ENCODE measurements at regions not wholly inside any gene's neighbourhood (a gene's known extent, or its start where the extent isn't known, plus 50 kb on each side); places are given as distances from the start of the nearest gene placed in this dataset.

GRCh38 chrX:9253211-9253610 is 211.6 kb upstream of the TBL1X start:
- TF ChIP-seq POLR2A (IDR thresholded peaks at IDR 0.05), result no peak
- TF ChIP-seq EP300 (IDR thresholded peaks at IDR 0.05), result no peak
- no peak for TF ChIP-seq CTCF (IDR thresholded peaks at IDR 0.05)

GRCh38 chrX:9257718-9258420 is 207.0 kb upstream of the TBL1X start:
- H3K36me3 ChIP-seq, result no peaks in the 10 kb centered on the region
- no peak overlapping the region for H3K4me3 ChIP-seq
- DNase-seq (ENCODE audit: low spot score in 2 of 2), result no peak
- TF ChIP-seq POLR2A (IDR thresholded peaks at IDR 0.05), result no peak
- no peak for TF ChIP-seq EP300 (IDR thresholded peaks at IDR 0.05)
- no peak for TF ChIP-seq CTCF (IDR thresholded peaks at IDR 0.05)
- no peaks in the 10 kb centered on the region for H3K27me3 ChIP-seq
- H3K4me1 ChIP-seq, result no peaks in the 10 kb centered on the region
- no peak overlapping the region for H3K27ac ChIP-seq
- H3K9me3 ChIP-seq, result no peaks in the 10 kb centered on the region
- WGBS, 2 donors, result 72 to 73% methylated on average over 6 of the region's 6 CpGs

More at GRCh38 chrX:9253211-9253610, 211.6 kb upstream of the TBL1X start:
- Histone ChIP-seq H3K27me3 (no peaks in the 10 kb centered on the region), H3K4me3 (no peak overlapping the region), H3K27ac (no peak overlapping the region), H3K4me1 (no peaks in the 10 kb centered on the region), H3K36me3 (no peaks in the 10 kb centered on the region), H3K9me3 (no peaks in the 10 kb centered on the region)
- 85 to 91% methylated on average over 2 of the region's 2 CpGs for WGBS, 2 donors
- no peak for DNase-seq (ENCODE audit: low spot score in 2 of 2)

- Histone ChIP-seq H3K27me3 (no peaks in the 10 kb centered on the region), H3K9me3 (no peaks in the 10 kb centered on the region), H3K27ac (no peak overlapping the region), H3K36me3 (no peaks in the 10 kb centered on the region), H3K4me1 (no peaks in the 10 kb centered on the region), H3K4me3 (no peak overlapping the region)
- WGBS, 2 donors, result 15 to 50% methylated on average over 3 of the region's 3 CpGs
- no peak for DNase-seq (ENCODE audit: low spot score in 2 of 2)
- TF ChIP-seq EP300 (IDR thresholded peaks at IDR 0.05), result no peak
- TF ChIP-seq CTCF (IDR thresholded peaks at IDR 0.05), result no peak
- TF ChIP-seq POLR2A (IDR thresholded peaks at IDR 0.05), result no peak
Measured at GRCh38 chrX:9258421-9259104, 206.3 kb upstream of the TBL1X start.

- DNase-seq (ENCODE audit: low spot score in 2 of 2), result no peak
- H3K4me1 ChIP-seq, result no peaks in the 10 kb centered on the region
- no peak overlapping the region for H3K27ac ChIP-seq
- TF ChIP-seq CTCF (IDR thresholded peaks at IDR 0.05), result no peak
- no peak for TF ChIP-seq POLR2A (IDR thresholded peaks at IDR 0.05)
- no peak for TF ChIP-seq EP300 (IDR thresholded peaks at IDR 0.05)
- no peaks in the 10 kb centered on the region for H3K27me3 ChIP-seq
- 79 to 83% methylated on average over 1 of the region's 1 CpG for WGBS, 2 donors
- H3K36me3 ChIP-seq, result no peaks in the 10 kb centered on the region
- no peaks in the 10 kb centered on the region for H3K9me3 ChIP-seq
- H3K4me3 ChIP-seq, result no peak overlapping the region
Measured at GRCh38 chrX:9260603-9261002, 204.3 kb upstream of the TBL1X start.

GRCh38 chrX:9267415-9267814 is 197.4 kb upstream of the TBL1X start:
- 66 to 79% methylated on average over 6 of the region's 6 CpGs for WGBS, 2 donors
- no peaks in the 10 kb centered on the region for H3K9me3 ChIP-seq
- no peak for DNase-seq (ENCODE audit: low spot score in 2 of 2)
- no peak overlapping the region for H3K27ac ChIP-seq
- no peaks in the 10 kb centered on the region for H3K4me1 ChIP-seq
- H3K27me3 ChIP-seq, result no peaks in the 10 kb centered on the region
- no peaks in the 10 kb centered on the region for H3K36me3 ChIP-seq
- H3K4me3 ChIP-seq, result no peak overlapping the region
- TF ChIP-seq POLR2A (IDR thresholded peaks at IDR 0.05), result no peak
